ENCODE measurements at regions not wholly inside any gene's neighbourhood (a gene's known extent, or its start where the extent isn't known, plus 50 kb on each side); places are given as distances from the start of the nearest gene placed in this dataset.

DNA sequence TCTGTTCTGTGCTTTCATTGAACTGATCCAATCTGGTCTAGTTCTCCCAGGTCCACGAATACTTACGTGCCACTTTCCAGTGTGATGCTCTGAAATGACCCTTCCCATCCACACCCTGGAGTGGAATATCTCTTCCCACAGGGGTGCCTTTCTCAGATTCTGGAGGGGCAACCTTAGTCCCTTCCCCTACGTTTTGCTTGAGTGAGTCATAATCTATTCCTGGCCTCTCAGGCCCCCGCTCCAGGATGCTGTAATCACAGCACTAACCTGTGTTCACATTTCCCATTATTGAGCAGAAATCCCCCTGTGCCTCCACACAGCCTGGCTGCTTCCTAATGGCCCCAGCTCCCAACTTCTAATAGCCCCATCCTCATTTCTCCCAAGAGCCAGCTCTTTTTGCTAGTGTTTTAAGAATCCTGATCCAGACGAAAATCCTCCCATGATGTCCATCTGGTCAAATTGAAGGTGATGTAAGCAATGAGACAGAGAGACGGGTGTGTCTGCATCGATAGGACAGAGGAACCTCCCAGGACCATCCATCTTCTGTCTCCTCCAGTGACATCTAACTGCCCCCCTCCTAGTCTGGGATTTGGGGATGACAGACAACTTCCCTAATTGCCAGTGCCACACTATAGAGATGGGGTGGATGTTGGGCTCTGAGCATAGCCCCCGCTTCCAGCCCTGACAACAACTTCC lies 164.0 kb upstream of the MAF start:
- BruUV-seq (replicated peaks), result no TSS peak
- intact Hi-C loops (cut with micrococcal nuclease; ENCODE audit: unreplicated experiment), result loop anchor here (5.0 kb wide), 1 partner anchor 698 kb away; no protein-coding TSS in a partner anchor

GRCh38 chr16:79762217-79762616 lies 161.7 kb upstream of the MAF start:
- no peaks in the 10 kb centered on the region for H3K27me3 Mint-ChIP-seq (ENCODE audit: insufficient read depth, unreplicated experiment)
- H3K27ac Mint-ChIP-seq (ENCODE audit: unreplicated experiment), result no peak overlapping the region
- H3K4me1 ChIP-seq, result peaks cover 35% of the 10 kb centered on the region
- peaks cover 4% of the 10 kb centered on the region for H3K36me3 Mint-ChIP-seq (ENCODE audit: insufficient read depth, unreplicated experiment)
- ChIA-PET CTCF (no interaction called here), POLR2A (no interaction called here)
- DNase-seq, result no peak
- no peaks in the 10 kb centered on the region for H3K36me3 ChIP-seq (ENCODE audit: control insufficient read depth, insufficient read depth, low read length)
- H3K4me1 Mint-ChIP-seq (ENCODE audit: low read depth, unreplicated experiment), result peaks cover 38% of the 10 kb centered on the region
- TF ChIP-seq CTCF (IDR thresholded peaks at IDR 0.05; ENCODE audit: insufficient read depth in 1 of 2, low read depth in 1 of 2, low read length in 1 of 2, severe bottlenecking in 1 of 2, unreplicated experiment in 1 of 2), result no peak
- intact Hi-C loops (cut with micrococcal nuclease; ENCODE audit: unreplicated experiment), result no loop called here
- H3K27me3 ChIP-seq (replicated peaks; ENCODE audit: control insufficient read depth, insufficient read depth, low read length), result no peaks in the 10 kb centered on the region
- H3K9me3 Mint-ChIP-seq (ENCODE audit: unreplicated experiment), result peaks cover 3% of the 10 kb centered on the region
- H3K4me3 Mint-ChIP-seq (ENCODE audit: unreplicated experiment), result no peak overlapping the region
- H3K9me3 ChIP-seq, result no peaks in the 10 kb centered on the region
- no TSS peak for BruUV-seq (replicated peaks)
- H3K4me3 ChIP-seq (ENCODE audit: low read depth, low read length), result no peak overlapping the region

More for the DNA sequence above, 164.0 kb upstream of the MAF start:
- DNase-seq, result no peak
- Mint-ChIP-seq H3K4me1 (ENCODE audit: low read depth, unreplicated experiment) (peaks cover 44% of the 10 kb centered on the region), H3K4me3 (ENCODE audit: unreplicated experiment) (no peak overlapping the region), H3K27ac (ENCODE audit: unreplicated experiment) (no peak overlapping the region), H3K27me3 (ENCODE audit: insufficient read depth, unreplicated experiment) (no peaks in the 10 kb centered on the region), H3K9me3 (ENCODE audit: unreplicated experiment) (no peaks in the 10 kb centered on the region), H3K36me3 (ENCODE audit: insufficient read depth, unreplicated experiment) (no peaks in the 10 kb centered on the region)
- H3K27me3 ChIP-seq (replicated peaks; ENCODE audit: control insufficient read depth, insufficient read depth, low read length), result no peaks in the 10 kb centered on the region
- no peak for TF ChIP-seq CTCF (IDR thresholded peaks at IDR 0.05; ENCODE audit: insufficient read depth in 1 of 2, low read depth in 1 of 2, low read length in 1 of 2, severe bottlenecking in 1 of 2, unreplicated experiment in 1 of 2)
- no peaks in the 10 kb centered on the region for H3K36me3 ChIP-seq (ENCODE audit: control insufficient read depth, insufficient read depth, low read length)
- no peak overlapping the region for H3K4me3 ChIP-seq (ENCODE audit: low read depth, low read length)
- ChIA-PET CTCF (no interaction called here), POLR2A (no interaction called here)
- peaks cover 44% of the 10 kb centered on the region for H3K4me1 ChIP-seq
- no peaks in the 10 kb centered on the region for H3K9me3 ChIP-seq

GRCh38 chr16:79758615-79759346 lies 158.2 kb upstream of the MAF start:
- Histone ChIP-seq H3K27me3 (replicated peaks; ENCODE audit: control insufficient read depth, insufficient read depth, low read length) (no peaks in the 10 kb centered on the region), H3K36me3 (ENCODE audit: control insufficient read depth, insufficient read depth, low read length) (no peaks in the 10 kb centered on the region), H3K4me1 (peaks cover 37% of the 10 kb centered on the region), H3K4me3 (ENCODE audit: low read depth, low read length) (no peak overlapping the region), H3K9me3 (no peaks in the 10 kb centered on the region)
- Mint-ChIP-seq H3K4me1 (ENCODE audit: low read depth, unreplicated experiment) (peaks cover 55% of the 10 kb centered on the region), H3K36me3 (ENCODE audit: insufficient read depth, unreplicated experiment) (peaks cover 4% of the 10 kb centered on the region), H3K9me3 (ENCODE audit: unreplicated experiment) (peaks cover 16% of the 10 kb centered on the region), H3K4me3 (ENCODE audit: unreplicated experiment) (peak overlapping the region; percentile 20), H3K27ac (ENCODE audit: unreplicated experiment) (peak overlapping the region; percentile 61), H3K27me3 (ENCODE audit: insufficient read depth, unreplicated experiment) (no peaks in the 10 kb centered on the region)
- intact Hi-C loops (cut with micrococcal nuclease; ENCODE audit: unreplicated experiment), result loop anchor here (1.0 to 10.0 kb wide), 3 partner anchors 12 to 506 kb away; no protein-coding TSS in a partner anchor
- peak in 1 of 2 experiments; percentile 55 for DNase-seq
- ChIA-PET POLR2A (interaction anchor here (0.8 kb wide), 1 partner anchor 12 kb away, joined by 4 read pairs; no protein-coding TSS in a partner anchor), CTCF (interaction anchor here (0.8 kb wide), 1 partner anchor 9 kb away, joined by 3 read pairs; no protein-coding TSS in a partner anchor)
- BruUV-seq (replicated peaks), result no TSS peak
- TF ChIP-seq CTCF (IDR thresholded peaks at IDR 0.05; ENCODE audit: insufficient read depth in 1 of 2, low read depth in 1 of 2, low read length in 1 of 2, severe bottlenecking in 1 of 2, unreplicated experiment in 1 of 2), result no peak

Measured in Caco-2 (cell line).